SU-DHL-6 (cell line): ENCODE measurements at regions not wholly inside any gene's neighbourhood (a gene's known extent, or its start where the extent isn't known, plus 50 kb on each side); places are given as distances from the start of the nearest gene placed in this dataset.

Experiments
- H2AFZ ChIP-seq: fragments of 200-600 bp; sonication (generic); 2 replicates; pipeline ENCODE4 v1.6.1; 2014; ENCODE audit warnings: low read depth, mild to moderate bottlenecking, moderate library complexity, mixed read lengths, antibody characterized with exemption, low read length; ENCODE audit not compliant: severe bottlenecking
- H3F3A ChIP-seq: fragments of 200-600 bp; shearing (Covaris generic); 2 replicates; pipeline ENCODE4 v1.6.0; 2016; ENCODE audit warnings: antibody characterized with exemption, mild to moderate bottlenecking; ENCODE audit not compliant: insufficient read depth
- H3K27ac ChIP-seq: fragments of 200-600 bp; sonication (generic); 2 replicates; pipeline ENCODE4 v1.5.1; 2016; ENCODE audit warnings: low read depth, mild to moderate bottlenecking, low read length, moderate library complexity, mixed read lengths
- H3K27me3 ChIP-seq: fragments of 200-600 bp; sonication (generic), shearing (Covaris generic); 2 replicates; pipeline ENCODE4 v1.6.0; 2014; ENCODE audit warnings: mild to moderate bottlenecking, low read length
- H3K36me3 ChIP-seq: fragments of 200-600 bp; sonication (generic); 2 replicates; pipeline ENCODE4 v1.6.1; 2014; ENCODE audit warnings: mild to moderate bottlenecking, low read length, mixed read lengths
- H3K4me2 ChIP-seq: fragments of 300-600, 200-600 bp; shearing (Covaris generic), sonication (generic); 2 replicates; pipeline ENCODE4 v1.6.0; 2014; ENCODE audit warnings: low read length, low read depth, mild to moderate bottlenecking; ENCODE audit not compliant: poor library complexity, severe bottlenecking
- H3K4me3 ChIP-seq: fragments of 200-600 bp; sonication (generic); 2 replicates; pipeline ENCODE4 v1.5.1; 2014; ENCODE audit warnings: antibody characterized with exemption, low read length, mild to moderate bottlenecking, mixed read lengths; ENCODE audit not compliant: insufficient read depth, poor library complexity, severe bottlenecking
- H3K79me2 ChIP-seq: fragments of 200-600 bp; sonication (generic); 2 replicates; pipeline ENCODE4 v1.6.1; 2014; ENCODE audit warnings: mild to moderate bottlenecking, low read length, moderate library complexity; ENCODE audit not compliant: insufficient read depth
- H3K9ac ChIP-seq: fragments of 200-600 bp; sonication (generic); 2 replicates; pipeline ENCODE4 v1.7.0; 2014; ENCODE audit warnings: mild to moderate bottlenecking, low read length
- H3K9me2 ChIP-seq: fragments of 200-600 bp; sonication (generic); replicated peaks from 2 replicates; pipeline ENCODE4 v1.6.1; 2014; ENCODE audit warnings: low read length; ENCODE audit not compliant: insufficient read depth
- H3K9me3 ChIP-seq: fragments of 200-600 bp; sonication (generic); 2 replicates; pipeline ENCODE4 v1.6.1; 2014; ENCODE audit warnings: low read length, mixed read lengths; ENCODE audit not compliant: insufficient read depth
- H4K20me1 ChIP-seq: fragments of 200-600 bp; sonication (generic); 2 replicates; pipeline ENCODE4 v1.6.1; 2014; ENCODE audit warnings: low read depth, mild to moderate bottlenecking, antibody characterized with exemption, low read length, moderate library complexity, mixed read lengths
- EZH2phosphoT487 ChIP-seq: fragments of 200-600 bp; sonication (generic), shearing (Covaris generic); conservative IDR thresholded peaks from 2 replicates; pipeline ENCODE4 v1.6.1; 2018; ENCODE audit warnings: mild to moderate bottlenecking, antibody characterized with exemption, low read length, moderate library complexity, mixed read lengths
- TF ChIP-seq, protein P1 (sequence below): fragments of 200-600 bp; sonication (generic); IDR thresholded peaks from one replicate; pipeline ENCODE4 v1.5.1; 2017; ENCODE audit warnings: antibody characterized with exemption, mild to moderate bottlenecking, low read length, moderate library complexity; ENCODE audit not compliant: insufficient read depth, poor library complexity, severe bottlenecking

DNA sequence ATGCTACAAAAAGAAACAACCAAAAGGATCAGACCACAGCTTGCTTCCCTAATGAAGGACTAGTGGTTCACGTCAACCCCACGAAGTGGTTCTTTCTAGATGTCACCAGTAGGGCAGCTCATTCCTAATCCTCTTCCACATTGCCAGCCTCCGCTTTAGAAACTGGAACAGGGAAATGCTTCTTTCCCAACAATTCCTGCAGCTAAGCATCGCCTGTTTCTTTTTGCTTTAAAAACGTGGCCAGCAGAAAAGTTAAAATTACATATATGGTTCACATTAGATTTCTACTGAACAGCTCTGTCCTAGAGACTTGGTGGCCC lies 100.2 kb downstream of the MTX3 start:
- Histone ChIP-seq H3K9me2 (no peaks in the 10 kb centered on the region), H4K20me1 (no peaks in the 10 kb centered on the region), H3K36me3 (no peaks in the 10 kb centered on the region), H3F3A (no peaks in the 10 kb centered on the region), H3K27ac (no peak overlapping the region), H3K27me3 (0 out of 2 replicates have a peak, but pooled peaks cover 2% of the 10 kb centered on the region), H3K79me2 (no peaks in the 10 kb centered on the region), H3K4me3 (no peak overlapping the region), H3K9me3 (0 out of 2 replicates have a peak, but pooled peaks cover 7% of the 10 kb centered on the region), H3K4me2 (no peak overlapping the region), H2AFZ (no peak overlapping the region), H3K9ac (no peak overlapping the region)
- no peak for TF ChIP-seq EZH2phosphoT487
- TF ChIP-seq, protein P1, sequence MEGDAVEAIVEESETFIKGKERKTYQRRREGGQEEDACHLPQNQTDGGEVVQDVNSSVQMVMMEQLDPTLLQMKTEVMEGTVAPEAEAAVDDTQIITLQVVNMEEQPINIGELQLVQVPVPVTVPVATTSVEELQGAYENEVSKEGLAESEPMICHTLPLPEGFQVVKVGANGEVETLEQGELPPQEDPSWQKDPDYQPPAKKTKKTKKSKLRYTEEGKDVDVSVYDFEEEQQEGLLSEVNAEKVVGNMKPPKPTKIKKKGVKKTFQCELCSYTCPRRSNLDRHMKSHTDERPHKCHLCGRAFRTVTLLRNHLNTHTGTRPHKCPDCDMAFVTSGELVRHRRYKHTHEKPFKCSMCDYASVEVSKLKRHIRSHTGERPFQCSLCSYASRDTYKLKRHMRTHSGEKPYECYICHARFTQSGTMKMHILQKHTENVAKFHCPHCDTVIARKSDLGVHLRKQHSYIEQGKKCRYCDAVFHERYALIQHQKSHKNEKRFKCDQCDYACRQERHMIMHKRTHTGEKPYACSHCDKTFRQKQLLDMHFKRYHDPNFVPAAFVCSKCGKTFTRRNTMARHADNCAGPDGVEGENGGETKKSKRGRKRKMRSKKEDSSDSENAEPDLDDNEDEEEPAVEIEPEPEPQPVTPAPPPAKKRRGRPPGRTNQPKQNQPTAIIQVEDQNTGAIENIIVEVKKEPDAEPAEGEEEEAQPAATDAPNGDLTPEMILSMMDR = no peak

- Histone ChIP-seq H3K9me2 (no peaks in the 10 kb centered on the region), H3K9ac (no peak overlapping the region), H3F3A (no peaks in the 10 kb centered on the region), H2AFZ (no peak overlapping the region), H3K36me3 (no peaks in the 10 kb centered on the region), H4K20me1 (no peaks in the 10 kb centered on the region), H3K9me3 (0 out of 2 replicates have a peak, but pooled peaks cover 7% of the 10 kb centered on the region), H3K27ac (no peak overlapping the region), H3K27me3 (0 out of 2 replicates have a peak, but pooled peaks cover 2% of the 10 kb centered on the region), H3K4me3 (no peak overlapping the region), H3K79me2 (no peaks in the 10 kb centered on the region), H3K4me2 (no peak overlapping the region)
- TF ChIP-seq, protein P1 = no peak
- TF ChIP-seq EZH2phosphoT487 = no peak
Observed at GRCh38 chr5:79890119-79890929, 100.7 kb downstream of the MTX3 start.

- H3F3A ChIP-seq = no peaks in the 10 kb centered on the region
- H3K27me3 ChIP-seq = 0 out of 2 replicates have a peak, but pooled peaks cover 2% of the 10 kb centered on the region
- H3K4me3 ChIP-seq = no peak overlapping the region
- H2AFZ ChIP-seq = no peak overlapping the region
- 0 out of 2 replicates have a peak, but pooled peaks cover 7% of the 10 kb centered on the region for H3K9me3 ChIP-seq
- TF ChIP-seq, protein P1 = no peak
- TF ChIP-seq EZH2phosphoT487 = no peak
- no peak overlapping the region for H3K9ac ChIP-seq
- H3K4me2 ChIP-seq = no peak overlapping the region
- no peaks in the 10 kb centered on the region for H3K36me3 ChIP-seq
- H3K27ac ChIP-seq = no peak overlapping the region
- no peaks in the 10 kb centered on the region for H3K79me2 ChIP-seq
- H3K9me2 ChIP-seq = no peaks in the 10 kb centered on the region
- no peaks in the 10 kb centered on the region for H4K20me1 ChIP-seq
Observed at GRCh38 chr5:79888643-79889042, 102.4 kb downstream of the MTX3 start.
